Central memory CD8-positive, alpha-beta T cell (primary cell): ENCODE measurements at regions not wholly inside any gene's neighbourhood (a gene's known extent, or its start where the extent isn't known, plus 50 kb on each side); places are given as distances from the start of the nearest gene placed in this dataset.

Experiments
- ATAC-seq: fragments of 150-1000 bp; cut with Tn5 transposase; replicated peaks from 2 replicates; pipeline ENCODE4 v1.10.0; 2022; ENCODE audit warnings: mild to moderate bottlenecking, moderate FRiP score, moderate number of reproducible peaks; ENCODE audit not compliant: poor library complexity, severe bottlenecking; ENCODE audit errors: extremely low read depth
- DNase-seq, 2 donors: peaks; one replicate each; pipeline ENCODE4 v3.0.0; 2021; ENCODE audit warnings: low spot score in 2 of 2
- H3K27ac Mint-ChIP-seq: one replicate; pipeline ENCODE4 v1.8.0; 2022; ENCODE audit warnings: low read depth, mild to moderate bottlenecking, moderate library complexity, mixed read lengths
- H3K27me3 Mint-ChIP-seq: one replicate; pipeline ENCODE4 v1.8.0; 2022; ENCODE audit warnings: mixed read lengths
- H3K36me3 Mint-ChIP-seq: one replicate; pipeline ENCODE4 v1.8.0; 2022; ENCODE audit warnings: mild to moderate bottlenecking, moderate library complexity, mixed read lengths; ENCODE audit not compliant: insufficient read depth
- H3K4me1 Mint-ChIP-seq: one replicate; pipeline ENCODE4 v1.8.0; 2022; ENCODE audit warnings: mixed read lengths
- H3K4me3 Mint-ChIP-seq: one replicate; pipeline ENCODE4 v1.8.0; 2022; ENCODE audit warnings: mild to moderate bottlenecking, moderate library complexity, mixed read lengths
- H3K9me3 Mint-ChIP-seq: one replicate; pipeline ENCODE4 v1.8.0; 2022; ENCODE audit warnings: mixed read lengths

- Mint-ChIP-seq H3K27me3 (peaks cover 11% of the 10 kb centered on the region), H3K27ac (no peak overlapping the region), H3K4me3 (no peak overlapping the region), H3K36me3 (no peaks in the 10 kb centered on the region), H3K4me1 (no peaks in the 10 kb centered on the region), H3K9me3 (no peaks in the 10 kb centered on the region)
- DNase-seq = no peak
- ATAC-seq = no peak
These were observed 69.7 kb upstream of the EDNRB start for GRCh38 chr13:77988355-77988754.

GRCh38 chr13:77986713-77987112, 68.1 kb upstream of the EDNRB start:
- no peaks in the 10 kb centered on the region for H3K36me3 Mint-ChIP-seq
- H3K9me3 Mint-ChIP-seq = no peaks in the 10 kb centered on the region
- ATAC-seq = no peak
- DNase-seq = no peak
- no peak overlapping the region for H3K27ac Mint-ChIP-seq
- H3K4me3 Mint-ChIP-seq = no peak overlapping the region
- no peaks in the 10 kb centered on the region for H3K4me1 Mint-ChIP-seq
- H3K27me3 Mint-ChIP-seq = peaks cover 11% of the 10 kb centered on the region

- no peak overlapping the region for H3K27ac Mint-ChIP-seq
- H3K4me1 Mint-ChIP-seq = no peaks in the 10 kb centered on the region
- peaks cover 11% of the 10 kb centered on the region for H3K27me3 Mint-ChIP-seq
- H3K4me3 Mint-ChIP-seq = no peak overlapping the region
- ATAC-seq (no peak), DNase-seq (no peak)
- no peaks in the 10 kb centered on the region for H3K9me3 Mint-ChIP-seq
- H3K36me3 Mint-ChIP-seq = no peaks in the 10 kb centered on the region
These were observed 67.4 kb upstream of the EDNRB start for GRCh38 chr13:77985866-77986636.

GRCh38 chr13:77981281-77981881, 62.8 kb upstream of the EDNRB start:
- Mint-ChIP-seq H3K4me3 (no peak overlapping the region), H3K36me3 (no peaks in the 10 kb centered on the region), H3K9me3 (no peaks in the 10 kb centered on the region), H3K4me1 (no peaks in the 10 kb centered on the region), H3K27me3 (peaks cover 20% of the 10 kb centered on the region), H3K27ac (no peak overlapping the region)
- DNase-seq = no peak
- no peak for ATAC-seq

GRCh38 chr13:77980592-77980991, 62.0 kb upstream of the EDNRB start:
- H3K4me1 Mint-ChIP-seq = no peaks in the 10 kb centered on the region
- DNase-seq (no peak), ATAC-seq (no peak)
- H3K27me3 Mint-ChIP-seq = peaks cover 20% of the 10 kb centered on the region
- no peak overlapping the region for H3K4me3 Mint-ChIP-seq
- H3K27ac Mint-ChIP-seq = no peak overlapping the region
- no peaks in the 10 kb centered on the region for H3K9me3 Mint-ChIP-seq
- no peaks in the 10 kb centered on the region for H3K36me3 Mint-ChIP-seq

GRCh38 chr13:77979721-77980385, 61.2 kb upstream of the EDNRB start:
- no peak for DNase-seq
- Mint-ChIP-seq H3K9me3 (no peaks in the 10 kb centered on the region), H3K4me3 (no peak overlapping the region), H3K36me3 (no peaks in the 10 kb centered on the region), H3K27ac (no peak overlapping the region), H3K4me1 (peaks cover 3% of the 10 kb centered on the region), H3K27me3 (peaks cover 20% of the 10 kb centered on the region)
- no peak for ATAC-seq

- ATAC-seq (no peak), DNase-seq (no peak)
- H3K4me3 Mint-ChIP-seq = no peak overlapping the region
- H3K27me3 Mint-ChIP-seq = peaks cover 20% of the 10 kb centered on the region
- no peaks in the 10 kb centered on the region for H3K9me3 Mint-ChIP-seq
- peaks cover 5% of the 10 kb centered on the region for H3K4me1 Mint-ChIP-seq
- H3K27ac Mint-ChIP-seq = no peak overlapping the region
- H3K36me3 Mint-ChIP-seq = no peaks in the 10 kb centered on the region
These were observed 56.9 kb upstream of the EDNRB start for GRCh38 chr13:77975358-77976042.

GRCh38 chr13:77969299-77969698, 50.7 kb upstream of the EDNRB start:
- Mint-ChIP-seq H3K36me3 (no peaks in the 10 kb centered on the region), H3K27me3 (no peaks in the 10 kb centered on the region), H3K27ac (no peak overlapping the region), H3K4me1 (no peaks in the 10 kb centered on the region), H3K4me3 (no peak overlapping the region), H3K9me3 (peaks cover 5% of the 10 kb centered on the region)
- no peak for ATAC-seq
- no peak for DNase-seq
